Naive B cell (primary cell): ENCODE measurements at regions not wholly inside any gene's neighbourhood (a gene's known extent, or its start where the extent isn't known, plus 50 kb on each side); places are given as distances from the start of the nearest gene placed in this dataset.

ENCODE experiments used
- ATAC-seq, 2 donors: fragments of 150-1000 bp; cut with Tn5 transposase; 2 replicates each; pipeline ENCODE4 v1.10.0; 2021; ENCODE audit warnings: low read depth in 2 of 2, mild to moderate bottlenecking in 2 of 2, moderate library complexity in 2 of 2
- DNase-seq: peaks from one replicate; pipeline ENCODE4 v3.0.0; 2022
- H3K27ac Mint-ChIP-seq, 6 donors: one replicate each; pipeline ENCODE4 v1.8.0; 2020 to 2022; ENCODE audit warnings: mild to moderate bottlenecking in 6 of 6, mixed read lengths in 6 of 6, moderate library complexity in 5 of 6, inconsistent platforms in 2 of 6
- H3K27me3 Mint-ChIP-seq, 3 donors: one replicate each; pipeline ENCODE4 v1.8.0; 2021 to 2022; ENCODE audit warnings: mixed read lengths in 3 of 3, mild to moderate bottlenecking in 1 of 3
- H3K36me3 Mint-ChIP-seq, 2 donors: one replicate each; pipeline ENCODE4 v1.8.0; 2020 to 2022; ENCODE audit warnings: mixed read lengths in 2 of 2, inconsistent platforms in 1 of 2, mild to moderate bottlenecking in 1 of 2
- H3K4me1 Mint-ChIP-seq, 3 donors: one replicate each; pipeline ENCODE4 v1.8.0; 2020 to 2022; ENCODE audit warnings: mixed read lengths in 3 of 3, inconsistent platforms in 1 of 3, mild to moderate bottlenecking in 1 of 3, moderate library complexity in 1 of 3
- H3K4me3 Mint-ChIP-seq, 8 donors: one replicate each; pipeline ENCODE4 v1.8.0; 2020 to 2022; ENCODE audit warnings: mild to moderate bottlenecking in 8 of 8, mixed read lengths in 8 of 8, moderate library complexity in 8 of 8, inconsistent platforms in 2 of 8
- H3K9me3 Mint-ChIP-seq, 7 donors: one replicate each; pipeline ENCODE4 v1.8.0; 2020 to 2022; ENCODE audit warnings: mixed read lengths in 7 of 7, mild to moderate bottlenecking in 5 of 7, inconsistent platforms in 2 of 7, moderate library complexity in 1 of 7

GRCh38 chr16:27677263-27677662, 127.3 kb downstream of the KATNIP start:
- peaks cover 0 to 6% (median 0%) of the 10 kb centered on the region in 7 donors for H3K9me3 Mint-ChIP-seq
- H3K4me1 Mint-ChIP-seq = no peaks in the 10 kb centered on the region
- no peaks in the 10 kb centered on the region for H3K27me3 Mint-ChIP-seq
- peaks cover 42 to 56% of the 10 kb centered on the region in 2 donors for H3K36me3 Mint-ChIP-seq
- H3K27ac Mint-ChIP-seq = no peak overlapping the region
- no peak for DNase-seq
- no peak for ATAC-seq
- no peak overlapping the region for H3K4me3 Mint-ChIP-seq

- H3K36me3 Mint-ChIP-seq = peaks cover 40 to 63% of the 10 kb centered on the region in 2 donors
- H3K27me3 Mint-ChIP-seq = no peaks in the 10 kb centered on the region
- H3K4me3 Mint-ChIP-seq = no peak overlapping the region
- no peaks in the 10 kb centered on the region for H3K4me1 Mint-ChIP-seq
- DNase-seq (no peak), ATAC-seq (no peak)
- peaks cover 0 to 6% (median 0%) of the 10 kb centered on the region in 7 donors for H3K9me3 Mint-ChIP-seq
- H3K27ac Mint-ChIP-seq = peak overlapping the region in 1 of 6 donors; percentile 77
These were observed 129.0 kb downstream of the KATNIP start for GRCh38 chr16:27678955-27679354.

- Mint-ChIP-seq H3K27ac (peak overlapping the region in 1 of 6 donors; percentile 10), H3K9me3 (peaks cover 0 to 2% (median 0%) of the 10 kb centered on the region in 7 donors), H3K4me3 (no peak overlapping the region), H3K27me3 (no peaks in the 10 kb centered on the region), H3K4me1 (no peaks in the 10 kb centered on the region), H3K36me3 (peaks cover 40 to 55% of the 10 kb centered on the region in 2 donors)
- ATAC-seq = no peak
- DNase-seq = no peak
These were observed 130.0 kb downstream of the KATNIP start for GRCh38 chr16:27679899-27680298.

- Mint-ChIP-seq H3K4me1 (no peaks in the 10 kb centered on the region), H3K36me3 (peaks cover 35 to 53% of the 10 kb centered on the region in 2 donors), H3K27me3 (no peaks in the 10 kb centered on the region)
These were observed 131.7 kb downstream of the KATNIP start for GRCh38 chr16:27681681-27682080.

GRCh38 chr16:27684047-27684446, 134.1 kb downstream of the KATNIP start:
- peaks cover 24 to 31% of the 10 kb centered on the region in 2 donors for H3K36me3 Mint-ChIP-seq
- no peak for DNase-seq
- no peaks in the 10 kb centered on the region for H3K9me3 Mint-ChIP-seq

More at GRCh38 chr16:27681681-27682080, 131.7 kb downstream of the KATNIP start:
- DNase-seq = no peak
- no peak for ATAC-seq
- Mint-ChIP-seq H3K27ac (no peak overlapping the region), H3K4me3 (no peak overlapping the region), H3K9me3 (peaks cover 0 to 2% (median 0%) of the 10 kb centered on the region in 7 donors)

GRCh38 chr16:27685807-27686206, 135.9 kb downstream of the KATNIP start:
- Mint-ChIP-seq H3K4me3 (no peak overlapping the region), H3K36me3 (peaks cover 15 to 20% of the 10 kb centered on the region in 2 donors), H3K27ac (no peak overlapping the region), H3K9me3 (no peaks in the 10 kb centered on the region), H3K27me3 (no peaks in the 10 kb centered on the region), H3K4me1 (no peaks in the 10 kb centered on the region)
- DNase-seq (no peak), ATAC-seq (no peak)

More at GRCh38 chr16:27684047-27684446, 134.1 kb downstream of the KATNIP start:
- H3K27ac Mint-ChIP-seq = no peak overlapping the region
- no peak for ATAC-seq
- H3K4me1 Mint-ChIP-seq = no peaks in the 10 kb centered on the region
- no peaks in the 10 kb centered on the region for H3K27me3 Mint-ChIP-seq
- no peak overlapping the region for H3K4me3 Mint-ChIP-seq

GRCh38 chr16:27686926-27687325, 137.0 kb downstream of the KATNIP start:
- ATAC-seq = no peak
- H3K4me3 Mint-ChIP-seq = no peak overlapping the region
- H3K36me3 Mint-ChIP-seq = peaks cover 9 to 11% of the 10 kb centered on the region in 2 donors
- no peaks in the 10 kb centered on the region for H3K27me3 Mint-ChIP-seq
- no peaks in the 10 kb centered on the region for H3K4me1 Mint-ChIP-seq
- no peak for DNase-seq
- no peak overlapping the region for H3K27ac Mint-ChIP-seq
- H3K9me3 Mint-ChIP-seq = no peaks in the 10 kb centered on the region

GRCh38 chr16:27687605-27688004, 137.7 kb downstream of the KATNIP start:
- Mint-ChIP-seq H3K27me3 (no peaks in the 10 kb centered on the region), H3K36me3 (peaks cover 4 to 7% of the 10 kb centered on the region in 2 donors), H3K27ac (no peak overlapping the region), H3K9me3 (no peaks in the 10 kb centered on the region), H3K4me1 (no peaks in the 10 kb centered on the region), H3K4me3 (no peak overlapping the region)
- no peak for ATAC-seq
- no peak for DNase-seq

- ATAC-seq = no peak
- Mint-ChIP-seq H3K4me3 (no peak overlapping the region), H3K9me3 (no peaks in the 10 kb centered on the region), H3K27me3 (no peaks in the 10 kb centered on the region), H3K36me3 (no peaks in the 10 kb centered on the region), H3K4me1 (no peaks in the 10 kb centered on the region), H3K27ac (no peak overlapping the region)
- no peak for DNase-seq
These were observed 139.8 kb downstream of the KATNIP start for GRCh38 chr16:27689711-27690110.

- no peak overlapping the region for H3K4me3 Mint-ChIP-seq
- no peaks in the 10 kb centered on the region for H3K9me3 Mint-ChIP-seq
- no peaks in the 10 kb centered on the region for H3K27me3 Mint-ChIP-seq
- no peaks in the 10 kb centered on the region for H3K4me1 Mint-ChIP-seq
- no peak for ATAC-seq
- H3K36me3 Mint-ChIP-seq = no peaks in the 10 kb centered on the region
- no peak for DNase-seq
- no peak overlapping the region for H3K27ac Mint-ChIP-seq
These were observed 140.7 kb downstream of the KATNIP start for GRCh38 chr16:27690608-27691007.

GRCh38 chr16:27691721-27692120, 141.8 kb downstream of the KATNIP start:
- Mint-ChIP-seq H3K36me3 (peaks cover 0 to 4% of the 10 kb centered on the region in 2 donors), H3K27ac (no peak overlapping the region), H3K9me3 (no peaks in the 10 kb centered on the region), H3K27me3 (no peaks in the 10 kb centered on the region), H3K4me1 (no peaks in the 10 kb centered on the region), H3K4me3 (no peak overlapping the region)
- DNase-seq (no peak), ATAC-seq (no peak)

GRCh38 chr16:27692576-27692975, 142.6 kb downstream of the KATNIP start:
- peaks cover 0 to 4% of the 10 kb centered on the region in 2 donors for H3K36me3 Mint-ChIP-seq
- no peak for ATAC-seq
- H3K9me3 Mint-ChIP-seq = peaks cover 0 to 1% (median 0%) of the 10 kb centered on the region in 7 donors
- no peak overlapping the region for H3K27ac Mint-ChIP-seq
- no peaks in the 10 kb centered on the region for H3K4me1 Mint-ChIP-seq
- no peak for DNase-seq
- H3K27me3 Mint-ChIP-seq = no peaks in the 10 kb centered on the region
- no peak overlapping the region for H3K4me3 Mint-ChIP-seq

- H3K27ac Mint-ChIP-seq = no peak overlapping the region
- no peak overlapping the region for H3K4me3 Mint-ChIP-seq
- peaks cover 0 to 1% (median 0%) of the 10 kb centered on the region in 7 donors for H3K9me3 Mint-ChIP-seq
- H3K4me1 Mint-ChIP-seq = no peaks in the 10 kb centered on the region
- peaks cover 11 to 14% of the 10 kb centered on the region in 2 donors for H3K36me3 Mint-ChIP-seq
- ATAC-seq (no peak), DNase-seq (no peak)
- no peaks in the 10 kb centered on the region for H3K27me3 Mint-ChIP-seq
These were observed 145.2 kb downstream of the KATNIP start for GRCh38 chr16:27695161-27695560.

GRCh38 chr16:27698266-27698665, 148.3 kb downstream of the KATNIP start:
- no peak for DNase-seq
- ATAC-seq = no peak
- Mint-ChIP-seq H3K27me3 (no peaks in the 10 kb centered on the region), H3K36me3 (peaks cover 21% of the 10 kb centered on the region in 2 donors), H3K27ac (no peak overlapping the region), H3K4me3 (no peak overlapping the region), H3K4me1 (no peaks in the 10 kb centered on the region), H3K9me3 (peaks cover 0 to 1% (median 0%) of the 10 kb centered on the region in 7 donors)

- Mint-ChIP-seq H3K4me1 (no peaks in the 10 kb centered on the region), H3K9me3 (peaks cover 0 to 1% (median 0%) of the 10 kb centered on the region in 7 donors), H3K27me3 (no peaks in the 10 kb centered on the region), H3K36me3 (peaks cover 21 to 26% of the 10 kb centered on the region in 2 donors), H3K4me3 (no peak overlapping the region), H3K27ac (peak overlapping the region in 1 of 6 donors; percentile 64)
- no peak for ATAC-seq
- no peak for DNase-seq
These were observed 148.8 kb downstream of the KATNIP start for GRCh38 chr16:27698746-27699145.
